ENCODE measurements at regions not wholly inside any gene's neighbourhood (a gene's known extent, or its start where the extent isn't known, plus 50 kb on each side); places are given as distances from the start of the nearest gene placed in this dataset.

- no peak for DNase-seq
- no peak overlapping the region for H3K4me2 ChIP-seq (ENCODE audit: low read depth, low read length)
- no peak overlapping the region for H3K4me3 ChIP-seq (ENCODE audit: low read length)
Measured at GRCh38 chr4:138958519-138958918, 57.1 kb upstream of the NOCT start.

GRCh38 chr4:138957302-138957701 is 58.3 kb upstream of the NOCT start:
- Histone ChIP-seq H3K27me3 (replicated peaks; ENCODE audit: insufficient read depth, low read length) (no peaks in the 10 kb centered on the region), H3K27ac (ENCODE audit: low read length) (no peak overlapping the region), H3K9me3 (replicated peaks; ENCODE audit: insufficient read depth, low read length) (no peaks in the 10 kb centered on the region), H3K4me2 (ENCODE audit: low read depth, low read length) (no peak overlapping the region), H3K36me3 (replicated peaks; ENCODE audit: insufficient read depth, low read length) (no peaks in the 10 kb centered on the region), H3F3A (ENCODE audit: insufficient read depth, low read length) (no peaks in the 10 kb centered on the region), H3K9me2 (replicated peaks; ENCODE audit: insufficient read depth, low read length) (no peaks in the 10 kb centered on the region), H3K4me3 (ENCODE audit: low read length) (no peak overlapping the region), H3K9ac (ENCODE audit: low read length) (no peak overlapping the region), H2AFZ (ENCODE audit: low read length) (no peak overlapping the region), H3K79me2 (ENCODE audit: low read length) (no peaks in the 10 kb centered on the region), H4K20me1 (ENCODE audit: insufficient read depth, low read length) (no peaks in the 10 kb centered on the region), H3K4me1 (ENCODE audit: low read length) (no peaks in the 10 kb centered on the region)
- DNase-seq = no peak
- TF ChIP-seq, protein P1, sequence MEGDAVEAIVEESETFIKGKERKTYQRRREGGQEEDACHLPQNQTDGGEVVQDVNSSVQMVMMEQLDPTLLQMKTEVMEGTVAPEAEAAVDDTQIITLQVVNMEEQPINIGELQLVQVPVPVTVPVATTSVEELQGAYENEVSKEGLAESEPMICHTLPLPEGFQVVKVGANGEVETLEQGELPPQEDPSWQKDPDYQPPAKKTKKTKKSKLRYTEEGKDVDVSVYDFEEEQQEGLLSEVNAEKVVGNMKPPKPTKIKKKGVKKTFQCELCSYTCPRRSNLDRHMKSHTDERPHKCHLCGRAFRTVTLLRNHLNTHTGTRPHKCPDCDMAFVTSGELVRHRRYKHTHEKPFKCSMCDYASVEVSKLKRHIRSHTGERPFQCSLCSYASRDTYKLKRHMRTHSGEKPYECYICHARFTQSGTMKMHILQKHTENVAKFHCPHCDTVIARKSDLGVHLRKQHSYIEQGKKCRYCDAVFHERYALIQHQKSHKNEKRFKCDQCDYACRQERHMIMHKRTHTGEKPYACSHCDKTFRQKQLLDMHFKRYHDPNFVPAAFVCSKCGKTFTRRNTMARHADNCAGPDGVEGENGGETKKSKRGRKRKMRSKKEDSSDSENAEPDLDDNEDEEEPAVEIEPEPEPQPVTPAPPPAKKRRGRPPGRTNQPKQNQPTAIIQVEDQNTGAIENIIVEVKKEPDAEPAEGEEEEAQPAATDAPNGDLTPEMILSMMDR (IDR thresholded peaks at IDR 0.05; ENCODE audit: low read length) = no peak
- TF ChIP-seq EZH2phosphoT487 (IDR thresholded peaks at IDR 0.05; ENCODE audit: low read length) (no peak), EZH2 (optimal IDR thresholded peaks at IDR 0.05; ENCODE audit: low read depth, low read length) (no peak)

More at GRCh38 chr4:138958519-138958918, 57.1 kb upstream of the NOCT start:
- H4K20me1 ChIP-seq (ENCODE audit: insufficient read depth, low read length) = no peaks in the 10 kb centered on the region
- H3K27me3 ChIP-seq (replicated peaks; ENCODE audit: insufficient read depth, low read length) = no peaks in the 10 kb centered on the region
- no peaks in the 10 kb centered on the region for H3F3A ChIP-seq (ENCODE audit: insufficient read depth, low read length)
- TF ChIP-seq, protein P1 (IDR thresholded peaks at IDR 0.05; ENCODE audit: low read length) = no peak
- no peak for TF ChIP-seq EZH2phosphoT487 (IDR thresholded peaks at IDR 0.05; ENCODE audit: low read length)
- no peak for TF ChIP-seq EZH2 (optimal IDR thresholded peaks at IDR 0.05; ENCODE audit: low read depth, low read length)
- no peaks in the 10 kb centered on the region for H3K79me2 ChIP-seq (ENCODE audit: low read length)
- no peaks in the 10 kb centered on the region for H3K4me1 ChIP-seq (ENCODE audit: low read length)
- H3K36me3 ChIP-seq (replicated peaks; ENCODE audit: insufficient read depth, low read length) = no peaks in the 10 kb centered on the region
- no peak overlapping the region for H3K27ac ChIP-seq (ENCODE audit: low read length)
- no peak overlapping the region for H2AFZ ChIP-seq (ENCODE audit: low read length)
- no peak overlapping the region for H3K9ac ChIP-seq (ENCODE audit: low read length)
- H3K9me3 ChIP-seq (replicated peaks; ENCODE audit: insufficient read depth, low read length) = no peaks in the 10 kb centered on the region
- no peaks in the 10 kb centered on the region for H3K9me2 ChIP-seq (replicated peaks; ENCODE audit: insufficient read depth, low read length)

GRCh38 chr4:138954428-138954827 is 61.2 kb upstream of the NOCT start:
- Histone ChIP-seq H3K9me2 (replicated peaks; ENCODE audit: insufficient read depth, low read length) (no peaks in the 10 kb centered on the region), H3K79me2 (ENCODE audit: low read length) (no peaks in the 10 kb centered on the region), H3K9me3 (replicated peaks; ENCODE audit: insufficient read depth, low read length) (no peaks in the 10 kb centered on the region), H4K20me1 (ENCODE audit: insufficient read depth, low read length) (no peaks in the 10 kb centered on the region), H3K9ac (ENCODE audit: low read length) (no peak overlapping the region), H3K27ac (ENCODE audit: low read length) (no peak overlapping the region), H2AFZ (ENCODE audit: low read length) (no peak overlapping the region), H3F3A (ENCODE audit: insufficient read depth, low read length) (no peaks in the 10 kb centered on the region), H3K4me2 (ENCODE audit: low read depth, low read length) (no peak overlapping the region), H3K27me3 (replicated peaks; ENCODE audit: insufficient read depth, low read length) (no peaks in the 10 kb centered on the region), H3K4me3 (ENCODE audit: low read length) (no peak overlapping the region), H3K36me3 (replicated peaks; ENCODE audit: insufficient read depth, low read length) (no peaks in the 10 kb centered on the region), H3K4me1 (ENCODE audit: low read length) (no peaks in the 10 kb centered on the region)
- TF ChIP-seq EZH2phosphoT487 (IDR thresholded peaks at IDR 0.05; ENCODE audit: low read length) = no peak
- TF ChIP-seq, protein P1 (IDR thresholded peaks at IDR 0.05; ENCODE audit: low read length) = no peak
- TF ChIP-seq EZH2 (optimal IDR thresholded peaks at IDR 0.05; ENCODE audit: low read depth, low read length) = no peak
- DNase-seq = no peak
